GDM1 (cell line): ENCODE measurements at regions not wholly inside any gene's neighbourhood (a gene's known extent, or its start where the extent isn't known, plus 50 kb on each side); places are given as distances from the start of the nearest gene placed in this dataset.
"Not testable (repeated sequence)": the region's sequence is repeated elsewhere in the genome, so short reads cannot be mapped to it uniquely, and the experiment has no call there.

Source experiments
- DNase-seq: peaks from one replicate; lab custom pipeline; 2025; lab: John Stamatoyannopoulos, UW

DNA sequence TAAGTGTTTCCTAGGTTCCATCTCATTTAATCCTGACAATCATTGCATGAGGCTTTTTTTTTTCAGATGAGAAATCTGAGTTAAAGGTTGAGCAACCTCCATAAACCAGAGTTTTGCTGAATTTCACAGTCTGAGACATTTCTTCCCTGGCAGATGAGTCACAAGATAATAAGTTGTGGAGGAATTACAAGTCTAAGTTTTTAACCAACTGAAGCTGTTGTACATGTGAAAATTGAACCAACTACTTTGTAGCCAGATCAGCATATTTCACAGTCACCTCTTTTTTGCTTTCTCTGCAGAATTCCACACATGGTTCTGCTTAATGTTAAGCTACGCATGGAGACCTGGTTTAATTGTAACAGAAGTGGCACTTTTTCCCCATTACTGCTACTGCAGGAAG is 765.6 kb downstream of the CDH11 start:
- no peak for DNase-seq

DNA sequence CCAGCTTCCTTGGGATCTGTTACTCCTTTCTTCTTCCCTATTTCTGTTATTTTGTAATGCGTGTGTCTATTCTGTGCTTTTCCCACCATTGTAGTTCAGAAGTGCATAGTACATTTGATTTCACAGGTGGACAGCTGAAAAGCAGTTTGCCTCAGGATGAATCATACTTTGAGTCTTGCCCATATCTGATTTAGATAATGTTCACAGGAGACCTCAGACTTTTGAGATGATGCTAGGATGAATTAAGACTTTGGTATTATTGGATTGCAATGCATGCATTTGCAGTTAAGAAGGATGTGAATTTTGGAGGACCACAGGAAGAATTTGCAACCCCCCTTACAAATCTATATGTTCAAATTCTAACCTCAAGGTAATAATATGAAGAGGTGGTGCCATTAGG is 769.6 kb downstream of the CDH11 start:
- no peak for DNase-seq

DNA sequence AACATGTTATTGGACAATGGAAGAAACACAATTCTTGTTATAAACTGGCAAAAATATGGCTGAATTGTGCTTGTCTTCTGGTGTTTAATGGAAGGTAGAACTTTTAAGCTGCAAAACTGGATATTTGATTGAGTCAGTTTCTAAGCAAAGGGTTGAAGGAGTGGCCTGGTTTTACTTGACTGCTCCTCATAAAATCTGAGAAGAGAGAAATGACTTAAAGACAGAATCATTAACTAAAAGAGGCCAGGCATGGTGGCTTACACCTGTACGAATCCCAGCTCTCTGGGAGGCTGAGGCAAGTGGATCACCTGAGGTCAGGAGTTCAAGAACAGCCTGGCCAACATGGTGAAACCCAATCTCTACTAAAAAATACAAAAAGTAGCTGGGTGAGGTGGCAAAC is 770.7 kb downstream of the CDH11 start:
- DNase-seq = no peak

DNA sequence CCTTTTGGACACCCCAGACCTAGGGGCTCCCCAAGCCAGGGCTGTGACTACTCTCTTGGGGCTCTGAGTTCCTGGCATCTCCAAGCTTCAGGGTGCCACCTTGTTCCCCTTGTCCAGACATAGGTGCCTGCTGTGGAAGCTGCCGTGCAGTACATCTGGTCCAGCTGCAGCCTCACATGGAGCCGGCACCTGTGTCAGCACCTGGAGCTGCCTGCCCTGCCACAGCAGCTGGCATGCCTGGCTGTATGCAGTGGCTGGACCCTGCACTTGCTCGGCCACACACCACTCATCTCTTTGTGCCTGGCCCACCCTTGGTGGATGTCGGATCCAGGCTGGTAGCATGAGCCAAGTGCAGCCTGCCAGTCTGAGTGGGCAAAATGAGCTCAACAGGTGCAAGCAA is 775.8 kb downstream of the CDH11 start:
- DNase-seq = no peak

DNA sequence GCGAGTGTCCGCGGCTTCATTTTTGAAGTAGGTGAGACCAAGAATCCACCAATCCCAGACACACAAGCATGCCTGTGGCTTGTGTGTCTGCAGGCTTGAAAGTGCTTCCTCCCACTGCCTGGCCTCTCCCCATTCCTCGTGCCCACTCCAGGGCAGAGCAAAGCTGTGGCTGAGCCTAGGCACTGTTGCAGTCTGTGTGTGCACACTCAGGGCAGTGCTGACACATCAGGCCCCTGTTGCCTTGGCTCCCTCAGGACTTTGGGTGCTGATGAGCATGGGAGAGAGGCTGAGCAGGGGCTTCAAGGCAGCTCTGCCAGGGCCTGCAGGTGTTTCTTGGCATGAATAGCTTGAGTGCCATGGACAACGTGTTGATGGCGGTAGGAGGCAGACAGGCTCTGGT is 776.7 kb downstream of the CDH11 start:
- DNase-seq = no peak

DNA sequence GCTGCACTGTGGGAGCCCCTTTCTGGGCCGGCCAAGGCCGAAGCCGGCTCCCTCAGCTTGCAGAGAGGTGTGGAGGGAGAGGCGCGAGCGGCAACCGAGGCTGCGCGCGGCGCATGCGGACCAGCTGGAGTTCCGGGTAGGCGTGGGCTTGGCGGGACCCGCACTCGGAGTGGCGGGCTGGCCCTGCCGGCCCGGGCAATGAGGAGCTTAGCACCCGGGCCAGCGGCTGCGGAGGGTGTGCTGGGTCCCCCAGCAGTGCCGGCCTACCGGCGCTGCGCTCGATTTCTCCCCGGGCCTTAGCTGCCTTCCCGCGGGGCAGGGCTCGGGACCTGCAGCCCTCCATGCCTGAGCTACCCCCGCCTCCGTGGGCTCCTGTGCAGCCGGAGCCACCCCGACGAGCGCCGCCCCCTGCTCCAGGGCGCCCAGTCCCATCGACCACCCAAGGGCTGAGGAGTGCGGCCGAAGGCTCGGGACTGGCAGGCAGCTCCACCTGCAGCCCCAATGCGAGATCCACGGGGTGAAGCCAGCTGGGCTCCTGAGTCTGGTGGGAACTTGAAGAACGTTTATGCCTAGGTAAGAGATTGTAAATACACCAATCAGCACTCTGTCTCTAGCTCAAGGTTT is 777.9 kb downstream of the CDH11 start:
- not testable (repeated sequence) for DNase-seq

DNA sequence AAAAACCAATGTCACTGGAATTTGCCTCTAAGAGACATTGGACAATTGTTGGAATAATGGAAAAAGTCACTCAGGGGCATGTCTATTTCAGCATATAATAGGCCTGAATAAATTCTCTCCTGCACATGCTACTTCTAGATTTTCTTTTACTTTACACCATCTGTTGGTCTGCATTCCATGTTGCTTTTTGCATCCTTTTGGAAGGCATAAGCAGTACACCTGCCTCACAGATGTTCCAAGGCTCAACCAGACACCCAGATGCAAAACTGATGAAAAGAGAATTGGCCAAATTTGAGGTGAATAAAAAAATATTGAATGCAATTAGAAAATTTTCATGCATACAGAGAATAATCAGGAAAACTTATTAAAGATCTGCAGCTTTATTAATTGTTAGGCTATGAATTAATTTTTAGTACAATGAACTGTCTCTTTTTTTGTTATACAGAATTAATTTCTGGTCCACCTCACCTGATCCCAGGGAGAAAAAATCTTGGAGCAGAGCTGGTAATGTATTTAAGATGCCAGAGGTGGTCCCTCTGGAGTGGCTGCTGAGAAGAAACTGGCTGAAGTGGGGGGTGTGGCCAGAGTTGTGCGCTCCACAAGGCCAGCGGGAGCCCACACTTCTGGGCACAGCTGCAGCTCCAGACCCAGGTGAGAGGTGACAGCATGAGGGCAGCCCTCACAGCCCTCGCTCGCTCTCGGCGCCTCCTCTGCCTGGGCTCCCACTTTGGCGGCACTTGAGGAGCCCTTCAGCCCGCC is 778.6 kb downstream of the CDH11 start:
- DNase-seq = no peak

DNA sequence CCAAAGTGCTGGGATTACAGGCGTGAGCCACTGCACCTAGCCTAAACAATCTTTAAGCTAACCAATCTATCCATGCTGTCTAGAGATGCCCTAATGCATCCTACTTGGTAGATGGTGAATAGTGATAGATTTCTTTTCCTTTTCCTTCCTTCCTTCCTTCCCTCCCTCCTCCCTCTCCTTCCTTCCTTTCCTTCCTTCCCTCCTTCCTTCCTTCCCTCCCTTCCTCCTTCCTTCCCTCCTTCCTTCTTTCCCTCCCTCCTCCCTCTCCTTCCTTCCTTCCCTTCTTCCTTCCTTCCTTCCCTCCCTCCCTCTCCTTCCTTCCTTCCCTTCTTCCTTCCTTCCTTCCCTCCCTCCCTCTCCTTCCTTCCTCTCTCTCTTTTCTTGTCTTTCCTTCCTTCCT is 780.5 kb downstream of the CDH11 start:
- not testable (repeated sequence) for DNase-seq

DNA sequence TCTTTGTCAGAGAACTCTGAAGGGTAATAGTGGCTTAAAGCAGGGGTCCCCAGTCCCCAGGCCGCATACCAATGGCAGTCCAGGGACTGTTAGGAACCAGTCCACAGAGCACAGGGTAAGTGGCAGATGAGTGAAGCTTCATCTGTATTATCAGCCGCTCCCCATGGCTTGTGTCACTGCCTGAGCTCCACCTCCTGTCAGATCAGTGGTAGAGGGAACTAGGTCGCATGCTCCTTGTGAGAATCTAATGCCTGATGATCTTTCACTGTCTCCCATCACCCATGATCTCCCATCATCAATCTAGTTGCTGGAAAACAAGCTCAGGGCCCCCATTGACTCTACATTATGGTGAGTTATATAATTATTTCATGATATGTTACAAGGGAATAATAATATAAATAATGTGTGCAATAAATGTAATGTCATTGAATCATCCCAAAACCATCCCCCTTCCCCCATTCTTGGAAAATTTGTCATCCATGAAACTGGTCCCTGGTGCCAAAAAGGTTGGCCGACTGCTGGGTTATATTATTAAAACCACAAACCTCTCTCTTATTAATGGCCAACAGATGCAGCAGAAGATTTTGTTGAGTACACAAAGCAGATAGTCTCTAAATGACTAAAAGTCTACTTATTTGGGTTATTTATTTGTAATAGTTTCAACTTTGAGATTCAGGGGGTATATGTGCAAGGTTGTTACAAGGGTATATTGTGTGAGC is 782.7 kb downstream of the CDH11 start:
- no peak for DNase-seq

DNA sequence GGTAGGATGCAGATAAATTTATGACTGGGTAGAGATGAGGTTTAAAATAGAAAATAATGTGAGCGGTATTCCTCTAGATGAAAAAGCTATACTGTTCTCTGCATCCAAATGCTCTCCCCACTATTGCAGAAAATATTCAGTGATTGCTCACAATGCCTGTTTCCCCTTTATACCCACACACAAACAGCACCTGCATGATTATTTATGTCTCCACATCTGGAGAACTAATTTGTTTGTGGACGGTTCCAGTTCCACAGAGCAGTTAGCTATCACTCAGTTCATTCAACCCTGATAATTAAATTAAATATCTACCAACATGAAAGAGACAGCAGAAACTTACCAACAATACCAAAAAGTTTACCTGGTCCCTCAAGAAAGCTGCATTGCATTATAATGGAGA is 800.0 kb downstream of the CDH11 start:
- no peak for DNase-seq

DNA sequence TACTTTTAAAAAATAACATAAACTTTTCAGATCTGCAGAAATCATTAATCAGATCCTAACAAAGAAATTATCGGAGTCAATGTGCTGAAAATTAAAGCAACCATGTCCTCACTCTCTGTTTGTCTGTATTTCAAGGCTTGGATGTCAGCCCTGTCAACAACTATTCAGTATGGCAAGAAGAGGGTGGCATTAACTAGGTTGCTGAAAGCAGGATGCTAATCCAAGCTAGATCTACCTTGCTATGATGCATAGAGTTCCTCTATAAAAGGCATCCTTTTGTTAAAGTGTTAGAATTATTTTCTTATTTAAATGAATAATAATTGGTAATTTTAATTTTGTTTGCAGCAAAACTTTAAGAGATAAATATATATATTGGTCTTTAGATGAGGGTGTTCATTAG is 800.8 kb downstream of the CDH11 start:
- DNase-seq = no peak

DNA sequence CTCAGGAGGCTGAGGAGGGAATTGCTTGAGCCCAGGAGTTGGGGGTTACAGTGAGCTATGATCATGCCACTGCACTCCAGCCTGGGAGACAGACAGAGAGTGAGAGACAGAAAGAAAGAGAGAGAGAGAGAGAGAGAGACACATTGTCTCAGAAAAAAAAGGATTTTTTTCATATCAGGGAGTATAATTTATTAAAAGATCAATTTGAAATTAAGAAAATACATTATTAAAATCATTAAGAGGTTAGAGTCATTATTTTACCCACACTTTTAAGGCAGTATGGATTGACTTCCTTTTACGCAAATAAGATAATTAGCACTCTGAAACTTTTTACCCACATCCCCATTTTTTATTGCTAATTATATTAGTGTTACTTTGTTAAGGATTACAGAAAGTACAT is 804.3 kb downstream of the CDH11 start:
- DNase-seq = no peak

DNA sequence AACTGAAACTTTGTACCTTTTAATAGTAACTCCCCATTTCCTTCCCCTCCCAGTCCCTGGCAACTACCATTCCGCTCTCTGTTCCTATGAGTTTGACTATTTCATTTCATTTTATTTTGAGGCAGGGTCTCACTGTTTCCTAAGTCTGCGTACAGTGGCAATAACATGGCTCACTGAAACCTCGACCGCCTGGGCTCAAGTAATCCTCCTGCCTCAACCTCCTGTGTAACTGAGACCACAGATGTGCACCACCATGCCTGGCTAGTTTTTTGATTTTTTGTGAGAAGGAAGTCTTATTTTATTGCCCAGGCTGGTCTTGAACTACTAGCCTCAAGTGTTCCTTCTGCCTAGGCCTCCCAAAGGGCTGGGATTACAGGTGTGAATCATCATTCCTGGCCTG is 808.1 kb downstream of the CDH11 start:
- DNase-seq = no peak

DNA sequence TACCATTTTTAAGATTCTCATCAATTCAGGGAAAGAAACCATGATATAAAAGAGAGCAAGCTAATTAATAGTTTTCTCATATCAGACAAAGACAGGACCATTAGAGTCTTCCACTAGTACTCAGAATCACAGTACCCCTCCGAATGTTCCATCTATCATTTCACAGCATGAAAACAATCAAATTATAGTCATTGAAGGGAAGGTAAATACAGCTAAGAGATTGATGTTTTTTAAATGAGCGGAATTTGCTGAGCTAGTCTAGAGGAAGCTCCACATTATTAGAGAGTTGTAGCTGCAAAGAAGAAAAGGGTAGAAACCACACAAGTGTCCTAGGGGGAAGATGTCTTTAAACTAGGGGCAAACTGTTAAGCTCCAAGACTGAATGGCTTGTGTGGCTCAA is 808.9 kb downstream of the CDH11 start:
- DNase-seq = no peak

DNA sequence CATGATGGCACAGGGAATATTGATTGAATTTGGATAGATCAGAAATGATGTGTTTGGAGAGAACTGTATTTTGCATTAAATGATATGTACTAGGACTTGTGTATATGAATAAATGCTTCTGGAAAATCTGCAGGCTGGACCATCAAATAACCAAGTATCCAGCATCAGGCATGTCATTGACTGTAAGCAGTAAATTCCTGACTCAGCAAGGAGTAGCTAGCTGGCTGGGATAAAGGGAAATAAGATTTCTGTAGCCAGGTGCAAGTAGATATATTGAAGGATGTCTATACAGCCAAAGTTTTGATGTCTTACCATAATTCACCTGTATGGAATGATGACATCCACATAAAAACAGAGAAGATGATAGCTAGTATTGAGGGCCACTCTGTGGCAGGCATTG is 809.6 kb downstream of the CDH11 start:
- DNase-seq = no peak

DNA sequence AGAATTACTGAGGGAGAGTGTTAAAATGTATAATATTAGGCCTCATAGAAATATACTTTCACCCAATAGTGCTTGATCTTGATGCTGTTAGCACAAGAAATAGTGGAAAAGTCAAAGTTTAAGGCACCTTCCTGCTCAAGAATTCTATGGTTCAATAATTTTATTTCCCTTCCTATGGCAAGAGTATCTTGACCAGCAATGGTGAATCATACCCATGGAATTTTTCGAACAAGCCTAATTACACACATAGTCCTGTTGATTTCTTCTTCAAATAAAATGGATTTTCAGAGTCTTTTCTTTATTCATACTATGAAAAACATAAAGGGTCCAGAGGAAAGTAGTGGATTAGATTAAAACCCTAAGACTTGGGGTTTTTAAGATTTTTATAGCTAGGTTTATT is 810.6 kb downstream of the CDH11 start:
- no peak for DNase-seq

DNA sequence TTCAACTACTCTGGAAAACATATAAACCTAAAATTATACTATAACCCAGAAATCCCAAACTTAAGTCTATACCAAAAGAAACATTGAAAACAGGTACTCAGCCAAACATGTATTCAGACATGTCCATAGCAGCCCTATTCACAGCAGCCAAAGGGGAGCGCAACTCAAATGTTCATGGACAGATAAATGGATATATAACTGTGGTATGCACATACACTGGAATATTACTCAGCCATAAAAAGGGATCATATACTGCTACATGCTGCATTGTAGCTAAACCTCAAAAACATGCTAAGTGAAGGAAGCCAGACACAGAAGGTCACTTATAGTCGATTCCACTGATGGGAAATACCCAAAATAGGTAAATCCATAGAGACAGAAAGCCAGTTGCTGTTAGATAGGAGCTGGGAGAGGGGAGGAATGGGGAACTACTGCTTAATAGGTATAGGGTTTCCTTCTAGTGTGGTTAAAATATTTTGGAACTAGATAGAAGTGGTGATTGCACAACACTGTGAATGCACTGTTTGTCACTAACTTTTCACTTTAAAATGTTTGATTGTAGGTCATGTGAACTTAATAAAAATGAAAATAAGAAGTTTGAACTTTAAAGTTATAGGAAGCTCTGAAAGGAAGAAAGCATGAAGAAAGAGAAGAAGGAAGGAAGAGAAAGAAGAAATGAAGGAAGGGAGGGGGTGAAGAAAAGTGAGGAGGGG is 812.3 kb downstream of the CDH11 start:
- no peak for DNase-seq

DNA sequence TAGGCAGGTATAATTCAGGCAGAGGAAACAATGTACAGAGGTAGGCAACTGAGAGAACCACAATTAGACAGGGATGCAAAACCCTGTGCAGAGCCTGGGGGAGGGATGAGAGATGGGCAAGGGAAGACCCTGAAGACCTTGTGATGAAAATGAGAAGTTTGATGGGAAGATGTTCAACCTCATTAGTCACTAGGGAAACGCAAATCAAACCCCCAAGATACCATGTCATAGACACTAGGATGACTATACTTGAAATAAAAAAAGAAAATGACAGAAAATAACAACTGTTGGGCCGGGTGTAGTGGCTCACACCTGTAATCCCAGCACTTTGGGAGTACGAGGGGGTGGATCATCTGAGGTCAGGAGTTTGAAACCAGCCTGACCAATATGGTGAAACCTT is 813.1 kb downstream of the CDH11 start:
- DNase-seq = no peak

DNA sequence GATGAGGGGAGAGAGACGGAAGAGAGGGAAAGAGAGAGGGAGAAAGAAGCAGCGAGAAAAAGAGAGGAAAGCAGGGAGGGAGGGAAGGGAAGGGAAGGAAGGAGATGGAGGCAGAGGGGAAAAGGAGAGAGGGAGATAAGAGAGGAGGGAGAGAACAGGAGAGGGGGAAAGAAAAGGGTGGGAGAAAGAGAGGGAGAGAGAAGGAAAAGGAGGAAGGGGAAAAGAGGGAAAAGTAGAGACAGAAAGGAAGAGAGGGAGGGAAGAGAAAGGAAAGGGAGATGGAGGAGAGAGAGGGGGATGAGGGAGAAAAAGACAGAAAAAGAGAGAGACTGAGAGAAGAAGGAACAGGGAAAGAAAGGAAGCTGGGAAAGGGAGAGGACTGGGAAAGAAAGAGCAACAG is 814.4 kb downstream of the CDH11 start:
- no peak for DNase-seq

DNA sequence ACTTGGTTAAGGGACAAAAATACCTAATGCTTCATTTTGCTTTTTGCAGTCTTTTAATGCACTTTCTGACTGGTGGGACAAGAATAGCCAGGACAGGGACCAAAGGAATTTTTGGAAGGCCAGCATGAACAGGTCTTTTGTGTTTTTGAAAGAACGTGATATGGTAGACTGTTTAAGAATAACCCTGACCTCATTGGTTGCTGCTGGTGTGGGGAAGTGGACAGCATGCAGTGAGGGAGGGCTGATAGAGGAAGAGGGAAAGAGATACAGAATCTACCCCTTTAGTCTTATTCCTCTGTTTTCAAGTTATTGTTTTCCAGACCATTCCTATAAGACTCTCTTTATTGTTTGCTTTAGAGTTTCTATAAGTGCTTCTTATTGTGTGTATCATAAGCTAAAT is 816.2 kb downstream of the CDH11 start:
- DNase-seq = no peak

DNA sequence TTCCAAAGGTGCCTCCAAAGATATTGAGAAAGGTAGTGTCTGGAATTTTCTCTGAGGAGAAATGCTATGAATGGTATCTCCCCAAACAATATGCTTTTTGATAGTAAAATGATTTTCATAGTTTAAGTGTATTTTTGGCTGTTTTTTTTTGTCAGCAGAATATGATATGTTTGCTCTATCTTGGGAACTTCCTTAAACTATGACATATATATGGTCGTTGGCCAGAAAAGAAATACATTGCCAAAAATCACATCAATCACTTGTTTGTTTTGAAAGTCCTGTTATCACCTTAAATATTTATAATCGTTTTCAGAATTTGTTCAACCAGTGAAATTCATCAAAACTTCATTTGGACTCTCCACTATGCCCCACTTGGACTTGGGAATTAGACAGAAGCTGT is 816.9 kb downstream of the CDH11 start:
- no peak for DNase-seq

DNA sequence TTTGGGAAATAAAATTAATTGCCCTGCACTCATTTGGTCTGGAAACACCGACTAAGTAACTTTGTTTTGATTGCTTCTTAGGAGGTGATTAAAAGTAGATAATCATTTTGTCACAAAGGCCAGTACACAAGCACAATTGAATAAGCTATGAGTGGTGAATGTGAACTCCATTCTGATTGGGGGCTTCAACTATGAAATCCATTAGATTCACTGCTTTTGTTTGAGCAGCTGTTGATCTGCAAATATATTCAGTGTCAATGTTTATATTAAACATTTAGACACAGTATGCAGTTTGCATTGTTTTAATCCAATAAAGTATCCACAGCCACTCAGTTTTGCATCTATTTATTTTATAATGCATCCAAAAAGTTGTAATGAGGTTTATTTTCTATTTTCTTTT is 817.5 kb downstream of the CDH11 start:
- DNase-seq = no peak
